Upper lobe of left lung (tissue), 6 donors: ENCODE measurements at regions not wholly inside any gene's neighbourhood (a gene's known extent, or its start where the extent isn't known, plus 50 kb on each side); places are given as distances from the start of the nearest gene placed in this dataset.

Experiments used
- ATAC-seq, 2 donors: fragments of 200-7000 bp; cut with Tn5 transposase; one replicate each; pipeline ENCODE4 v1.9.1; 2022; ENCODE audit warnings: mild to moderate bottlenecking in 2 of 2, moderate library complexity in 2 of 2; ENCODE audit not compliant: low FRiP score in 2 of 2
- DNase-seq, 2 donors: peaks; one replicate each; pipeline ENCODE4 v3.0.0-alpha.2; 2019 to 2020
- H3K27ac ChIP-seq, 4 donors: fragments of 200-600 bp; sonication (generic); one replicate each; pipeline ENCODE4 v1.5.1; 2016 to 2019
- H3K27me3 ChIP-seq, 4 donors: fragments of 200-600 bp; sonication (generic); one replicate each; pipeline ENCODE4 v1.5.1; 2017 to 2019
- H3K36me3 ChIP-seq, 4 donors: fragments of 200-600 bp; sonication (generic); one replicate each; pipeline ENCODE4 v1.5.1; 2016 to 2019
- H3K4me1 ChIP-seq, 4 donors: fragments of 200-600 bp; sonication (generic); one replicate each; pipeline ENCODE4 v1.5.1; 2018 to 2019
- H3K4me3 ChIP-seq, 4 donors: fragments of 200-600 bp; sonication (generic); one replicate each; pipeline ENCODE4 v1.5.1; 2017 to 2019; ENCODE audit warnings: mild to moderate bottlenecking in 2 of 4, moderate library complexity in 1 of 4
- H3K9me3 ChIP-seq, 4 donors: fragments of 200-600 bp; sonication (generic); one replicate each; pipeline ENCODE4 v1.5.1; 2018 to 2019
- CTCF ChIP-seq, 6 experiments: fragments of 450-650 bp in 4 of 6; fragments of 200-600 bp in 2 of 6; sonication (generic) in 2 of 6; IDR thresholded peaks; one replicate each; pipeline ENCODE4 v1.5.1; 2016 to 2019; ENCODE audit warnings: antibody characterized with exemption in 6 of 6
- EP300 ChIP-seq, 4 donors: sonication (generic); formaldehyde crosslinking; IDR thresholded peaks; one replicate each; pipeline ENCODE4 v1.5.1; 2017; ENCODE audit warnings: antibody characterized with exemption in 4 of 4, control low read depth in 2 of 4
- POLR2A ChIP-seq, 4 donors: fragments of 450-650 bp; IDR thresholded peaks; one replicate each; pipeline ENCODE4 v1.5.1; 2016 to 2017; ENCODE audit warnings: antibody characterized with exemption in 4 of 4, mild to moderate bottlenecking in 2 of 4
- POLR2AphosphoS5 ChIP-seq, 2 donors: sonication (generic); formaldehyde crosslinking; IDR thresholded peaks; one replicate each; pipeline ENCODE4 v1.5.1; 2017; ENCODE audit warnings: antibody characterized with exemption in 2 of 2
- WGBS, 2 donors: methylation state at CpG; one replicate each; pipeline ENCODE4 v1.1.5; 2017 to 2018; 5-methylcytosine and 5-hydroxymethylcytosine counted together
- donor health status: DM: no; HTN: no; CAD: no; lungs with moderate emphysema.
- donor health status: DM: no; HTN: yes; CAD: no; lungs with severe emphysema.

GRCh38 chr5:110855961-110856360 is 117.2 kb downstream of the SLC25A46 start:
- Histone ChIP-seq H3K27ac (no peak overlapping the region), H3K36me3 (no peaks in the 10 kb centered on the region), H3K27me3 (no peaks in the 10 kb centered on the region), H3K4me1 (no peaks in the 10 kb centered on the region), H3K9me3 (no peaks in the 10 kb centered on the region), H3K4me3 (no peak overlapping the region)
- WGBS, 2 donors, result 65 to 78% methylated on average over 1 of the region's 1 CpG
- no peak for TF ChIP-seq CTCF (IDR thresholded peaks at IDR 0.05)
- TF ChIP-seq POLR2AphosphoS5 (IDR thresholded peaks at IDR 0.05), result no peak
- TF ChIP-seq EP300 (IDR thresholded peaks at IDR 0.05), result no peak
- no peak for ATAC-seq
- DNase-seq, result no peak

GRCh38 chr5:110865400-110866094 is 126.7 kb downstream of the SLC25A46 start:
- TF ChIP-seq CTCF (IDR thresholded peaks at IDR 0.05), result peak in 3 of 6 experiments; percentile 19 to 42 (median 33)
- no peak for TF ChIP-seq POLR2AphosphoS5 (IDR thresholded peaks at IDR 0.05)
- peak in 1 of 2 donors; percentile 24 for DNase-seq
- Histone ChIP-seq H3K9me3 (no peaks in the 10 kb centered on the region), H3K27me3 (no peaks in the 10 kb centered on the region), H3K27ac (no peak overlapping the region), H3K4me1 (no peaks in the 10 kb centered on the region), H3K4me3 (no peak overlapping the region), H3K36me3 (no peaks in the 10 kb centered on the region)
- 57 to 68% methylated on average over 4 of the region's 4 CpGs for WGBS, 2 donors
- no peak for ATAC-seq

- Histone ChIP-seq H3K27ac (no peak overlapping the region), H3K9me3 (no peaks in the 10 kb centered on the region), H3K4me1 (no peaks in the 10 kb centered on the region), H3K4me3 (no peak overlapping the region), H3K27me3 (no peaks in the 10 kb centered on the region), H3K36me3 (no peaks in the 10 kb centered on the region)
- no peak for DNase-seq
- no peak for ATAC-seq
- no peak for TF ChIP-seq EP300 (IDR thresholded peaks at IDR 0.05)
- no peak for TF ChIP-seq CTCF (IDR thresholded peaks at IDR 0.05)
- TF ChIP-seq POLR2A (IDR thresholded peaks at IDR 0.05), result no peak
- TF ChIP-seq POLR2AphosphoS5 (IDR thresholded peaks at IDR 0.05), result no peak
- WGBS, 2 donors, result 75 to 82% methylated on average over 4 of the region's 4 CpGs
Measured at GRCh38 chr5:110869927-110870326, 131.1 kb downstream of the SLC25A46 start.

- 84 to 90% methylated on average over 2 to 14 of the region's 15 CpGs for WGBS, 2 donors
- no peak overlapping the region for H3K4me3 ChIP-seq
- peak; percentile 23 to 46 for ATAC-seq
- no peaks in the 10 kb centered on the region for H3K27me3 ChIP-seq
- peak in 1 of 2 donors; percentile 64 for DNase-seq
- no peaks in the 10 kb centered on the region for H3K36me3 ChIP-seq
- H3K4me1 ChIP-seq, result no peaks in the 10 kb centered on the region
- H3K9me3 ChIP-seq, result no peaks in the 10 kb centered on the region
- no peak overlapping the region for H3K27ac ChIP-seq
- TF ChIP-seq CTCF (IDR thresholded peaks at IDR 0.05) (no peak), POLR2A (IDR thresholded peaks at IDR 0.05) (no peak), POLR2AphosphoS5 (IDR thresholded peaks at IDR 0.05) (no peak), EP300 (IDR thresholded peaks at IDR 0.05) (no peak)
Measured at GRCh38 chr5:110872200-110872599, 133.4 kb downstream of the SLC25A46 start.

GRCh38 chr5:110872963-110873362 is 134.2 kb downstream of the SLC25A46 start:
- DNase-seq (peak in 1 of 2 donors; percentile 38), ATAC-seq (peak; percentile 44 to 67)
- H3K4me3 ChIP-seq, result no peak overlapping the region
- 92% methylated on average over 5 to 6 of the region's 7 CpGs for WGBS, 2 donors
- TF ChIP-seq POLR2A (IDR thresholded peaks at IDR 0.05) (no peak), POLR2AphosphoS5 (IDR thresholded peaks at IDR 0.05) (no peak), CTCF (IDR thresholded peaks at IDR 0.05) (no peak), EP300 (IDR thresholded peaks at IDR 0.05) (no peak)
- H3K36me3 ChIP-seq, result no peaks in the 10 kb centered on the region
- no peaks in the 10 kb centered on the region for H3K27me3 ChIP-seq
- no peaks in the 10 kb centered on the region for H3K9me3 ChIP-seq
- no peak overlapping the region for H3K27ac ChIP-seq
- no peaks in the 10 kb centered on the region for H3K4me1 ChIP-seq
